Cardiac muscle cell (in vitro differentiated cells and primary cell): ENCODE measurements at regions not wholly inside any gene's neighbourhood (a gene's known extent, or its start where the extent isn't known, plus 50 kb on each side); places are given as distances from the start of the nearest gene placed in this dataset.

Experiments used
- DNase-seq, 2 donors: peaks; one replicate each; pipeline versions ENCODE4 v3.0.0 to v3.0.0-alpha.2; 2010 to 2017; ENCODE audit warnings: low read depth in 1 of 2, low spot score in 1 of 2
- H3K27ac ChIP-seq: fragments of 200-600 bp; sonication (generic); 2 replicates; pipeline ENCODE4 v1.5.1; 2016
- H3K27me3 ChIP-seq: fragments of 200-600 bp; sonication (generic); 2 replicates; pipeline ENCODE4 v1.6.0; 2016; ENCODE audit warnings: control low read depth
- H3K36me3 ChIP-seq: fragments of 200-600 bp; sonication (generic); 2 replicates; pipeline ENCODE4 v1.5.1; 2016; ENCODE audit warnings: control low read depth
- H3K4me1 ChIP-seq: fragments of 200-600 bp; sonication (generic); 2 replicates; pipeline ENCODE4 v1.8.1; 2017; ENCODE audit warnings: low read depth, mild to moderate bottlenecking, mixed run types
- H3K4me3 ChIP-seq: fragments of 200-600 bp; sonication (generic); 2 replicates; pipeline ENCODE4 v1.5.1; 2016; ENCODE audit warnings: mild to moderate bottlenecking
- H3K9me3 ChIP-seq: fragments of 200-600 bp; sonication (generic); 2 replicates; pipeline ENCODE4 v1.5.1; 2017; ENCODE audit warnings: low read depth, mild to moderate bottlenecking, control low read depth
- CTCF ChIP-seq: IDR thresholded peaks from 2 replicates; pipeline ENCODE4 v1.5.1; 2012; ENCODE audit warnings: low read depth, mild to moderate bottlenecking, low read length

GRCh38 chr2:144307711-144308110 is 212.2 kb downstream of the ZEB2 start:
- Histone ChIP-seq H3K27me3 (no peaks in the 10 kb centered on the region), H3K9me3 (no peaks in the 10 kb centered on the region), H3K36me3 (no peaks in the 10 kb centered on the region), H3K4me3 (no peak overlapping the region), H3K4me1 (no peaks in the 10 kb centered on the region), H3K27ac (no peak overlapping the region)
- no peak for TF ChIP-seq CTCF
- DNase-seq: no peak

- no peak for TF ChIP-seq CTCF
- no peak overlapping the region for H3K27ac ChIP-seq
- DNase-seq: no peak
- no peaks in the 10 kb centered on the region for H3K36me3 ChIP-seq
- H3K4me3 ChIP-seq: no peak overlapping the region
- no peaks in the 10 kb centered on the region for H3K9me3 ChIP-seq
- H3K27me3 ChIP-seq: no peaks in the 10 kb centered on the region
- H3K4me1 ChIP-seq: no peaks in the 10 kb centered on the region
Observed at GRCh38 chr2:144304202-144304601, 215.7 kb downstream of the ZEB2 start.

- TF ChIP-seq CTCF: no peak
- H3K4me1 ChIP-seq: no peaks in the 10 kb centered on the region
- no peaks in the 10 kb centered on the region for H3K27me3 ChIP-seq
- no peaks in the 10 kb centered on the region for H3K9me3 ChIP-seq
- DNase-seq: no peak
- no peaks in the 10 kb centered on the region for H3K36me3 ChIP-seq
- no peak overlapping the region for H3K4me3 ChIP-seq
- no peak overlapping the region for H3K27ac ChIP-seq
Observed at GRCh38 chr2:144300632-144301031, 219.3 kb downstream of the ZEB2 start.

GRCh38 chr2:144290276-144290675 is 229.6 kb downstream of the ZEB2 start:
- no peak for TF ChIP-seq CTCF
- H3K4me3 ChIP-seq: no peak overlapping the region
- no peak for DNase-seq
- no peaks in the 10 kb centered on the region for H3K4me1 ChIP-seq
- no peaks in the 10 kb centered on the region for H3K36me3 ChIP-seq
- no peaks in the 10 kb centered on the region for H3K9me3 ChIP-seq
- no peak overlapping the region for H3K27ac ChIP-seq
- no peaks in the 10 kb centered on the region for H3K27me3 ChIP-seq

GRCh38 chr2:144288438-144288837 is 231.5 kb downstream of the ZEB2 start:
- no peak for TF ChIP-seq CTCF
- Histone ChIP-seq H3K27ac (no peak overlapping the region), H3K36me3 (no peaks in the 10 kb centered on the region), H3K9me3 (no peaks in the 10 kb centered on the region), H3K4me1 (no peaks in the 10 kb centered on the region), H3K4me3 (no peak overlapping the region), H3K27me3 (no peaks in the 10 kb centered on the region)
- DNase-seq: no peak

- Histone ChIP-seq H3K27ac (no peak overlapping the region), H3K4me3 (no peak overlapping the region), H3K4me1 (no peaks in the 10 kb centered on the region), H3K27me3 (no peaks in the 10 kb centered on the region), H3K36me3 (no peaks in the 10 kb centered on the region), H3K9me3 (no peaks in the 10 kb centered on the region)
- DNase-seq: no peak
- TF ChIP-seq CTCF: no peak
Observed at GRCh38 chr2:144285324-144285723, 234.6 kb downstream of the ZEB2 start.
